ENCODE measurements at regions not wholly inside any gene's neighbourhood (a gene's known extent, or its start where the extent isn't known, plus 50 kb on each side); places are given as distances from the start of the nearest gene placed in this dataset.

- CTCF ChIA-PET = no interaction called here
- in situ Hi-C loops (cut with HindIII; ENCODE audit: low pct_unique_long_range_greater_than_20kb, low sequenced_read_pairs) = no loop called here
These were observed 565.6 kb downstream of the LRFN5 start for GRCh38 chr14:42172304-42172703.

GRCh38 chr14:42163136-42163535, 556.5 kb downstream of the LRFN5 start:
- no peak for ATAC-seq
- ChIA-PET POLR2A (no interaction called here), CTCF (no interaction called here)
- Histone ChIP-seq H3K27me3 (ENCODE audit: control insufficient read depth, insufficient read depth, low read length) (no peaks in the 10 kb centered on the region), H3K4me3 (ENCODE audit: low read depth in 2 of 2, low read length in 2 of 2) (no peak overlapping the region), H3K9me3 (ENCODE audit: control insufficient read depth, insufficient read depth, low read depth, low read length) (no peaks in the 10 kb centered on the region), H3K4me1 (ENCODE audit: control insufficient read depth, insufficient read depth, low read length) (no peaks in the 10 kb centered on the region), H3K27ac (ENCODE audit: low read length) (no peak overlapping the region), H3K36me3 (ENCODE audit: control insufficient read depth, insufficient read depth, low read length) (no peaks in the 10 kb centered on the region)
- in situ Hi-C loops (cut with HindIII; ENCODE audit: low pct_unique_long_range_greater_than_20kb, low sequenced_read_pairs) (no loop called here), intact Hi-C loops (cut with micrococcal nuclease; ENCODE audit: unreplicated experiment) (no loop called here)
- no TSS peak for BruUV-seq (replicated peaks)
- no peak for TF ChIP-seq TCF7L2 (IDR thresholded peaks at IDR 0.05; ENCODE audit: low read depth, low read length)
- DNase-seq (ENCODE audit: low read depth, low spot score) = no peak

More at GRCh38 chr14:42172304-42172703, 565.6 kb downstream of the LRFN5 start:
- no peaks in the 10 kb centered on the region for H3K27me3 ChIP-seq (ENCODE audit: control insufficient read depth, insufficient read depth, low read length)
- ATAC-seq = no peak
- POLR2A ChIA-PET = no interaction called here
- intact Hi-C loops (cut with micrococcal nuclease; ENCODE audit: unreplicated experiment) = no loop called here
- no peak for DNase-seq (ENCODE audit: low read depth, low spot score)
- BruUV-seq (replicated peaks) = no TSS peak
- H3K9me3 ChIP-seq (ENCODE audit: control insufficient read depth, insufficient read depth, low read depth, low read length) = peaks cover 2% of the 10 kb centered on the region; the same call in 1 of the 2 replicates
- H3K27ac ChIP-seq (ENCODE audit: low read length) = no peak overlapping the region
- TF ChIP-seq POLR2AphosphoS5 (IDR thresholded peaks at IDR 0.05; ENCODE audit: low read depth, low read length) (no peak), CTCF (IDR thresholded peaks at IDR 0.05) (no peak), TCF7L2 (IDR thresholded peaks at IDR 0.05; ENCODE audit: low read depth, low read length) (no peak), SIN3A (IDR thresholded peaks at IDR 0.05; ENCODE audit: borderline replicate concordance, insufficient read depth, low read depth, low read length) (no peak), REST (IDR thresholded peaks at IDR 0.05; ENCODE audit: insufficient read depth in 1 of 2, low read depth in 2 of 2, low read length in 1 of 2) (no peak)
- H3K4me1 ChIP-seq (ENCODE audit: control insufficient read depth, insufficient read depth, low read length) = no peaks in the 10 kb centered on the region
- no peak overlapping the region for H3K4me3 ChIP-seq (ENCODE audit: low read depth in 2 of 2, low read length in 2 of 2)
- H3K36me3 ChIP-seq (ENCODE audit: control insufficient read depth, insufficient read depth, low read length) = no peaks in the 10 kb centered on the region

GRCh38 chr14:42159138-42159537, 552.5 kb downstream of the LRFN5 start:
- no TSS peak for BruUV-seq (replicated peaks)
- ChIA-PET POLR2A (no interaction called here), CTCF (no interaction called here)
- in situ Hi-C loops (cut with HindIII; ENCODE audit: low pct_unique_long_range_greater_than_20kb, low sequenced_read_pairs) (no loop called here), intact Hi-C loops (cut with micrococcal nuclease; ENCODE audit: unreplicated experiment) (no loop called here)
- H3K9me3 ChIP-seq (ENCODE audit: control insufficient read depth, insufficient read depth, low read depth, low read length) = no peaks in the 10 kb centered on the region
- no peak overlapping the region for H3K27ac ChIP-seq (ENCODE audit: low read length)
- no peaks in the 10 kb centered on the region for H3K27me3 ChIP-seq (ENCODE audit: control insufficient read depth, insufficient read depth, low read length)
- no peak for DNase-seq (ENCODE audit: low read depth, low spot score)
- no peak for ATAC-seq
- H3K4me3 ChIP-seq (ENCODE audit: low read depth in 2 of 2, low read length in 2 of 2) = no peak overlapping the region
- H3K4me1 ChIP-seq (ENCODE audit: control insufficient read depth, insufficient read depth, low read length) = no peaks in the 10 kb centered on the region
- no peaks in the 10 kb centered on the region for H3K36me3 ChIP-seq (ENCODE audit: control insufficient read depth, insufficient read depth, low read length)
- TF ChIP-seq POLR2AphosphoS5 (IDR thresholded peaks at IDR 0.05; ENCODE audit: low read depth, low read length) (no peak), SIN3A (IDR thresholded peaks at IDR 0.05; ENCODE audit: borderline replicate concordance, insufficient read depth, low read depth, low read length) (no peak), REST (IDR thresholded peaks at IDR 0.05; ENCODE audit: insufficient read depth in 1 of 2, low read depth in 2 of 2, low read length in 1 of 2) (no peak), CTCF (IDR thresholded peaks at IDR 0.05) (no peak), TCF7L2 (IDR thresholded peaks at IDR 0.05; ENCODE audit: low read depth, low read length) (no peak)

All from Panc1 (cell line).